Adrenal gland (tissue), 5 donors: ENCODE measurements at regions not wholly inside any gene's neighbourhood (a gene's known extent, or its start where the extent isn't known, plus 50 kb on each side); places are given as distances from the start of the nearest gene placed in this dataset.

Source experiments
- POLR2A ChIP-seq, 2 donors: fragments of 450-650 bp; IDR thresholded peaks; one replicate each; pipeline ENCODE4 v1.6.1; 2017; ENCODE audit warnings: antibody characterized with exemption in 2 of 2, mild to moderate bottlenecking in 2 of 2, moderate library complexity in 1 of 2
- TF ChIP-seq, protein P1 (sequence below), 6 experiments: fragments of 450-650 bp in 4 of 6; fragments of 200-600 bp in 2 of 6; sonication (generic) in 1 of 6; IDR thresholded peaks; 1 replicate in 5 of 6; 2 replicates in 1 of 6; pipeline versions ENCODE4 v1.5.1 to v1.8.0; 2016 to 2021; ENCODE audit warnings: antibody characterized with exemption in 6 of 6, mild to moderate bottlenecking in 2 of 6, moderate library complexity in 1 of 6
- donor health status: DM: no; HTN: no; CAD: no.

DNA sequence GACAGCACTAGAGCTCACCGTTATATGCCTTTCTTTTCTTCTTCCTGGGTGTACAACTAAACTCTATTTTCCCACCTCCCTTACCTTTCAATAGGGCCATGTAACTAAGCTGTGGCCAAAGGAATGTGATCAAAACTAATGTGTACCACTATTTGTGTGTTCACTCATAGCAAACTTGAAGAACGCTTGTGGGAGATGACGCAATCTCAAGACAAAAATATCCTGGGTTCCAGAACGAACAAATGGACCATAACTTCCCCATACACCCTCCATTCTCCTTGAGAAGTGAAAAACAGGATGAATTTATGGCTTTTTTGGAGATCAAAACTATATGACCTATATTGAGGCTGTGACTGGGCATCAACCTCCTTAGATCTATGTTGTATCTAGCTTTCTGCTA is 139.7 kb upstream of the GLRA2 start:
- TF ChIP-seq, protein P1, sequence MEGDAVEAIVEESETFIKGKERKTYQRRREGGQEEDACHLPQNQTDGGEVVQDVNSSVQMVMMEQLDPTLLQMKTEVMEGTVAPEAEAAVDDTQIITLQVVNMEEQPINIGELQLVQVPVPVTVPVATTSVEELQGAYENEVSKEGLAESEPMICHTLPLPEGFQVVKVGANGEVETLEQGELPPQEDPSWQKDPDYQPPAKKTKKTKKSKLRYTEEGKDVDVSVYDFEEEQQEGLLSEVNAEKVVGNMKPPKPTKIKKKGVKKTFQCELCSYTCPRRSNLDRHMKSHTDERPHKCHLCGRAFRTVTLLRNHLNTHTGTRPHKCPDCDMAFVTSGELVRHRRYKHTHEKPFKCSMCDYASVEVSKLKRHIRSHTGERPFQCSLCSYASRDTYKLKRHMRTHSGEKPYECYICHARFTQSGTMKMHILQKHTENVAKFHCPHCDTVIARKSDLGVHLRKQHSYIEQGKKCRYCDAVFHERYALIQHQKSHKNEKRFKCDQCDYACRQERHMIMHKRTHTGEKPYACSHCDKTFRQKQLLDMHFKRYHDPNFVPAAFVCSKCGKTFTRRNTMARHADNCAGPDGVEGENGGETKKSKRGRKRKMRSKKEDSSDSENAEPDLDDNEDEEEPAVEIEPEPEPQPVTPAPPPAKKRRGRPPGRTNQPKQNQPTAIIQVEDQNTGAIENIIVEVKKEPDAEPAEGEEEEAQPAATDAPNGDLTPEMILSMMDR (IDR thresholded peaks at IDR 0.05): no peak
- no peak for TF ChIP-seq POLR2A (IDR thresholded peaks at IDR 0.05)
